OCI-LY1 (cell line): ENCODE measurements at regions not wholly inside any gene's neighbourhood (a gene's known extent, or its start where the extent isn't known, plus 50 kb on each side); places are given as distances from the start of the nearest gene placed in this dataset.

ENCODE experiments used
- CTCF ChIP-seq: fragments of 200-600 bp; sonication (generic), shearing (Covaris generic); IDR thresholded peaks from 2 replicates; pipeline ENCODE4 v1.5.1; 2017; ENCODE audit warnings: mild to moderate bottlenecking, antibody characterized with exemption, low read length, moderate library complexity, mixed read lengths
- EZH2 ChIP-seq: fragments of 200-600 bp; sonication (generic), shearing (Covaris generic); IDR thresholded peaks from 2 replicates; pipeline ENCODE4 v1.8.0; 2017; ENCODE audit warnings: borderline replicate concordance, mixed run types, mild to moderate bottlenecking, antibody characterized with exemption, low read length, moderate library complexity, mixed read lengths

- TF ChIP-seq EZH2 = no peak
- no peak for TF ChIP-seq CTCF
Observed at GRCh38 chr20:60624066-60624465, 628.0 kb upstream of the CDH4 start.
